ENCODE measurements at regions not wholly inside any gene's neighbourhood (a gene's known extent, or its start where the extent isn't known, plus 50 kb on each side); places are given as distances from the start of the nearest gene placed in this dataset.
A peak's percentile ranks its signal among the peaks of the same experiment; 100 is the strongest.

DNA sequence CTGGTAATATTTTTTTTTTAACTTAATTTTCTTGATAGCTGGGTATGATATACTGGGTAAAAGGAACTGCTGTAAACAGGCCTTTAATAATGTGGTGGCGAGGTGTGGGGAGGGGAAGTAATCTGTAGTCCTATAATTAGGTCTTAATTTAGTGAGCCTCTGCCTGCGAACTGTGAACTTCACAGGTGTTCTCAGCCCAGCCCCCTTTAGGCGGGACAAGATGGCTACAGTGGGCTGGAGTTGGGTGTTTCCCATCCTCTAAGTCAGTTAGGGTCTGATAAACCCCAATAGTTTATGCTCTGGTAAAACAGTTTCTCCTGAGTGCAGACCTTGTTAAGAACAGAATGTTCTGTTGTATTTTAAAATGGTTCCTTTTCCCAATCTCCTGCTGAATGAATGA lies 97.6 kb upstream of the SERP2 start:
- DNase-seq, result no peak

DNA sequence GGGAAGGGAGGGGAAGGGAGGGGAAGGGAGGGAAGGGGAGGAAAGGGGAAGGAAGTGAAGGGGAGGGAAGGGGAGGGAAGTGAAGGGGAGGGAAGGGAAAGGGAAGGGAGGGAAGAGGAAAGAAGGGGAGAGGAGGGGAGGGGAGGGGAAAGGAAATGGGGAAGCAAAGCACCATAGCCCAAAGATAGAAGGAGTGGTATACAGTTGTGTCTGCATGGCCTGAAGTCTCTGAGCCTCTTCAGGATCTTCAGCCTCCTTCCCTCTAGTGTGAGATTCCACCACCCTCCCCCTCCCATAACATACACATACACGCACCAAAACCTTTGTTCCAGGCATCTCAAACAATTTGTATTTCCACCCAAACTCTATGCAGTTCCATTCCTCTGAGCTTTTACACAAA lies 96.2 kb upstream of the SERP2 start:
- no peak for DNase-seq

DNA sequence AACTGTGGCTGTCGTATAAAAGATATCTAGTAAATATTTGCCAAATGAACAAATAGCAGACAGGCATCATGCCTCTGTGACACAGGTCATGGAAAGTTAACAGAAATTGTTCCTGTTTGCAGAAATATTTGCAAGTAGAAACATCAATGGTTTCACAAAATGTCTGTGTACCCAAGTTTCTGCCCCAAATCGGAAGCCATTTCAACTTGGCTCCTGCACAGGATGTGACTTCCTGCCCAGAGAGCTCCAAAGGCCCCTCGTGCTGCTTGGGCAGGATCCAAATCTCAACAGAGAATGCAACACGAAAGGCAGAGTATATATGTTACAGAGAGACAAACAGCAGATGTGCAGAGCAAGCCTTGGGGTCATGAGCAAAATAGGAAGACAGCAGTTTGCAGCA lies 95.5 kb upstream of the SERP2 start:
- no peak for DNase-seq

DNA sequence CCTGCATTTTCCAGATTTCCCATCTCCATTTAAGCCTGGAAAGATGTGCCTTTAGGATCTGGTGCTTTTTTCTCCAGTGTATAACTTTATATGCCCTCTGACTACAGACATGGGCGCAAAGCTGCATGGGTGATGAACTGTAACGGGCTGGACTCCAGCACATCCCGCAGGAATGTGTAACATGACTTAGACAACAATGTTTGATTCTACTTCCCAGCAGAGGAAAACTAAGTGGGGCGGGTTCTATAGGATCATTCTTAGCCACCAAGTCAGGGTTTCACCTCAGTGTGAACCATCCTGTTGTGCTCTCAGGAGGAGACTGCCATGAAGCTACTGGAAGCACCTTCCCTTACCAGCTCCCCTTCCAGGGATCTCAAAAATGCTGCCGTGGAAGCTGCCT lies 93.2 kb upstream of the SERP2 start:
- no peak for DNase-seq

DNA sequence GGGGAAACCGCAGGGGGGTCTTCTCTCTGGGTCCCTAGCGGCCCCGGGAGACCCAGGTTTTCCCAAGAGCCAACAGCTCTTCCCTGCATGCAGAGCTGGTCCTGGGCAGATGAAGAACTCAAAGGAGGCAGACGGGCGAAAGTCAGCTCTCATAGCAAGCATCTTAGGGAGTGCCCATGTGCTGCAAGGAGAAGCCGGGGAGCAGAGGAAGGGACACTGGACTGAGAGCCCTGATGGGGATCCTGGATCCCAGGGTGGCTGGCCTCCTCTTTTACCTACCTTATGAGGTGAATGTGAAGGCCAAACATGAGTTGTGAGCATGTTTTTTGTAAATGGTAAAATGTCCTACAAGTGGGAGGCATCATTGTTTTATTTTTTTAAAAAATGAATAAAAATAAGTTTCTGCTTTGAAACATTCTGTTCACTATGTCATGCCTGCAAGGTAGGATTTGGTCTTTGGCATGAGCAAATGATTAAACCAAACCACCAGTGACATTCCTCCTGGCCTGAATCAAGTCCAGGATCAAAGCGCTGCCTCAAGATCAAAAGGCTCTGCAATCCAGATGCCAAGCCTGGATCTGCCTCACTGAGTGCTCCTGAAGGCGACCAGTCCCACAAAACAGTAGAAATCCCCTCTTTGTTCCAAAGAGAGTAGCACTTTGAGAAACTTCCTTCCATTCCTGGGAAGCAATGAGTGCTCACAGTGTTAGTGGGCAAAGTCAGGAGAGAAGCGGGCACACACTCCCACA lies 92.2 kb upstream of the SERP2 start:
- DNase-seq, result no peak

DNA sequence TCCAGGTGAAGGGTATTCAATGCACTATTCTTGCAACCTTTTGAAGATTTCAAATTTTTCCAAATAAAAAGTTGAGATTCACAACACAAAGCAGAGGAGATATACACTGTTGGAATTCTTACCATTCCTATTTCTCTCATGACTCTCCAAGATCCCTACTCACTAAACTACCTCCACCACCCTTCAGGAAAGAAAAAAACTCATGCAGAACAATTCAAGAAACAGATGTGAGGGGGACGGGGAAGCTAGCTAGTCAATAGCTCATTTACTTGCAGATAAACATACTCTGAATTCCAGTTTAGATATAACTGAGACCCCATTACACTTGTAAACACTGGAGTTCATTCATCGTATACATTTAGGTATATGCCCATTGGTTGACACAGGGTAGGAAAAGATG lies 90.0 kb upstream of the SERP2 start:
- DNase-seq, result no peak

DNA sequence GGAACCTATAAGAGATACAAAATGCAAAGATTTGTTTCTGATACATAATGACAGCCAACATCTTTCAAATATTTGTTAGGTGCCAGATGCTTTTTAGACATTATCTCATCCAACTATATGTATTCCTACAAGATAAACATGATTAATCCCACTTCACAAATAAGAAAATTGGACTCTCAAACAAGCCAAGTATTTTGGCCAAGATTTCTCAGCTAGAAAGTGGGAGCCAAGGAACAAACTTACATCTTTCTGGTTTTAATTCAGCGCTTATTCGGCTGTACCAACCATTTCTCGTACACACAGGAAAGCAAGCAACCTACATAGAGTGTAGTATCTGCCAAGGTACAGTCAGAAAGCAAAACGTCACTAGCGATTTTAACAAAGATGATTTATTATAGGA lies 85.7 kb upstream of the SERP2 start:
- no peak for DNase-seq

DNA sequence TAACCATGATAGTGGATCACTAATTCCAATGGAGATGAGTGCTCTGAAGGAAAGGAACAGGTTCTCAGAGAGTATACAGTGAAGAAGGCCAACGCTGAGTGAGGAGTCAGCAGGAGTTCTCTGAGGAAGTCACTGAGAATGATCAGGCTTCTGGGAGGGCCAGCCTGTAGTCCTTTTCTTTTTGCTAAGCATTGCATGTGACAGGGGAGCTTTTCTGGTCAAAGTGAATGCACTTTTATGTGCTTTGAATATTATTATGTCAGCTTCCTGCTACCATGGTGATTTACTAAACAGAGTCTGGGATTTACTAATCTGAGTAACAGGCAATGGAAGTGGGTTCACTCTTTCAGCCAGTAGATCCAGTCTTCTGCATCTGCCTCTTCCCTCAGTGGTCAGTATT lies 81.1 kb upstream of the SERP2 start:
- DNase-seq, result no peak

DNA sequence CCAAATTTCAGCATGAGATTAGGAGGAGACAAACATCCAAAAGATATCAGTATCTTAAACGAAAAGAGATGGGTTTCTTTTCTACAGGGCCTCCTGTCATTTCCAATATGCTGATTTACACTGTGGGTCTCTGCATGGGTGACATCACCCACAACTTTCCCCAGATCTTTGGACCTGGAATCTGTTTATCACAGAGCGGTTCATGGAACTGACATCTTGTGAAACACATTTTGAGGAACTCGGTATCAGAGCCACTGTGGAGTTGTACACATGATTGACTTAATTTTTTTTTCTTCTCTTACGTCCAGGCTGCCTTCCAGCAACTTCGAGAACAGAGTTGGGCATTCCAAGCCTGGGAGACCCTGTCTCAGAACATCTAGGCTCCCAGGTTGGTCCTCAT lies 80.2 kb upstream of the SERP2 start:
- no peak for DNase-seq

DNA sequence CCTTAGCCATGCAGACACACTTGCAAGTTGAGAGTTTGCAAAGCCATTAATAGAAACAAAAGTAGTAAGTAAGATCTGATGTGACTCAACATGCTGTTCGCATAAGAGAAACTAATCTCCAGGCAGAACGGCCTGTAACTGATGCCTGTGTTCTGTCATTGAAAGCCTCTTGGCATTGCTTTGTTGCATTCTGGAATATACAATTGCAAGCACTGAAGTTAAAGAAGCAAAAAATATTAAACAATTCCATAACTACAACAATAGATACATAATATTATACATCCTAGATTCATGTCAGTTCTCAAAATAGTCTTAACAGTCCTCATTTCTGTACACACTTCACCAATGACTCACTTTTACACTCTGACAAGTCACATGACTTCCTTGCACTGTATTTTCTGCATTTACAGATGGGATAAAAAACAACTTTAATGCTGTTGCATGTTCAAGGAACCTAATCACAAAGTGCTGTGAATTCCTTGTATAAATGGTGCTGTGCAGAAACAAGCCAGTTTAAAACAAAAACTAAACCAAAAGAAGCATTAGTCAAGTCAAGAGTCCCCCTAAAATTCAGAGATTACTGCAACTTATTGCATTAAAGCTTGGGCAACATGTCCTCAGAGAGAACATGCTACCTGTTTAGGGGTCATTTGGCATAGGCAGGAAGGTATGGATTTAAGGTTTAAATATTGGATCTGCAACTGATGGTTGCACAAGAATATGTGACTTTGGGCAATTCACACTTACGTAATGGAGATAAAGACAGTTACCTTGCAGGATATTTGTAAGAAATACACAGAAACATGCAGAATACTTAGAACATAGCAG lies 79.5 kb upstream of the SERP2 start:
- no peak for DNase-seq

DNA sequence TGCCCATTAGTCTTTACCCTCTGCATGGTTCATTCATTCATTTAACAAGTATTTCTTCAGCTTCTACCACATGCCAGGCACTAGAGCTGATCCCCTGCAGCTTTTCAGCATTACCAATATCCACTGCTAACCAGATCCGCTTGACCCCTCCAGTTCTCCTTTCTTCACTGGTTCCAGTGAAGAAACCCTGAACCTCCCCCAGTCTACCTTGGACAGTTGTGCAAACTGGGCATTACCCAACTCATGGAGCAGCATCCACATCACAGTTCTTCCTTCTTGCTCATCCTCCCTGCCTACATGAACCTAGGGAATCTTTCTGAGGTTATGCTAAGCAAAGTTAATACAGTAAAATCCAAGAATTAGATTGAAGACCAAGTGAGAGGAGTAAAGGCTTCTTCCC lies 78.7 kb upstream of the SERP2 start:
- DNase-seq, result no peak

DNA sequence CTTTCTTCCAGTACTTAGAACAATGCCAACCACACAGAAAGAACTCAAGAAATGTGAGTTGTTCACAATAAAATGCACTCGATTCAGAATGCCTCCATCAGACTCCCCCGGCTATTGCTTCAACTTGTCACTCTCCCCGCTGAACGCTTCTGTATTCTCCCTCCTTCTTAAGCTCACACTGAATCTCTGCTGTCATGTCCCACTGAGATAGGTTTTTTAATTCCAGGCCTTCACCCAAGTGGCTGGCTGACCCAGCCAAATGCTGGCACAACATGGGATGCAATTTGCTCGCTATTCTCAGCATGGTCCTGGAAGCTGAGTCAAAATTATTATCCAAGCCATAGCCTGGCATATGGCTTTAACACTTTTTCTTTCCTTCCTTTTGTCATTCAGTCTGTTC lies 76.8 kb upstream of the SERP2 start:
- DNase-seq, result no peak

DNA sequence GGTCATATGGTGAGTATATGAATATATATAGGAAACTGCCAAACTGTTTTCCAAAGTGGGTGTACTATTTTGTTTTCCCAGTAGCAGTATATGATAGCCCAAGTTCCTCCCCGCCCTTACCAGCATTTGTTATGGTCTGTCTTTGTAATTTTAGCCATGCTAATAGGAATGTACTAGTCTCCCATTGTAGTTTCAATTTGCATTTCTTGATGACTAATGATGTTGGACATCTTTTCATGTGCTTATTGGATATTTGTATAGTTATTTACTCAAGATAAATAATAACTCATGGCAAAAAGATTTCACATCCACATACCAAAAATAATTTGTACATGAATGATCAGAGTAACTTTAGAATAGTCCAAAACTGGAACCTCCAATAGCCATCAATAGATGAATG lies 75.3 kb upstream of the SERP2 start:
- DNase-seq, result no peak

DNA sequence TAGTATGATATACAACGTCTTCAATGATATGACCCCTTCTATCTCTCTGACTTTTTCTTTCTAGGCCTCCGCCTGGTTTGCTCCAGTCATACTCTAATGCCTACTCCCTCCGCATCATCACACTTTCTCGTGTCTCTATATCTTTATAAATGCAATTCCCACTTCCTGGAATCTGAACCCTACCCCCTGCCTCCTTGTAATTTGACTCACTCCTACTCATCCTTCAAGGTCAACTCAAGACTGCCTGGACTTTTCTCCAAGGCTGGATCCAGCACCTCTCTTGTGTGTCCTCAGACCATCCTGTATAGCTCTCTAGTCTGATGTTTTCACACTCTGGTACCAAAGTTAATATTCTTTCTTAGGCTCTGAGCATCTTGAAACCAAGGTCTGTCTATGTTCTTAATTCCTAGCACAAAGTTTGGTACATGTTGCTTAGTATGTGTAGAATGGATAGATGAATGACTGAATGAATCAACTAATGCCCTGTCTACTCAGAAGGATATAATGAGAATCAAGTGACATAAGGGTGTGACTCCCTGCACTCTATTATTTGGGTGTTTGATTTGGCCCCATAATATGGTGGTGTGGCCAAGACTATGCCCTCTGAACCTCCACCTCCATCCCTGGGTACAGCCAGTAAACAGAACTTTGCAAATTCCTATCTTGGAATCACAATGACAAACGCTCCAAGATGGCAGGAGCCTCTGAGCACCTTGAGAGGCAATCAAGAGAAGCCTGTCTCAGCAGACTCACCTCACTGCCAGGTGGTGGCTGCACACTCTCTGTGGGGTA lies 74.3 kb upstream of the SERP2 start:
- DNase-seq, result no peak

DNA sequence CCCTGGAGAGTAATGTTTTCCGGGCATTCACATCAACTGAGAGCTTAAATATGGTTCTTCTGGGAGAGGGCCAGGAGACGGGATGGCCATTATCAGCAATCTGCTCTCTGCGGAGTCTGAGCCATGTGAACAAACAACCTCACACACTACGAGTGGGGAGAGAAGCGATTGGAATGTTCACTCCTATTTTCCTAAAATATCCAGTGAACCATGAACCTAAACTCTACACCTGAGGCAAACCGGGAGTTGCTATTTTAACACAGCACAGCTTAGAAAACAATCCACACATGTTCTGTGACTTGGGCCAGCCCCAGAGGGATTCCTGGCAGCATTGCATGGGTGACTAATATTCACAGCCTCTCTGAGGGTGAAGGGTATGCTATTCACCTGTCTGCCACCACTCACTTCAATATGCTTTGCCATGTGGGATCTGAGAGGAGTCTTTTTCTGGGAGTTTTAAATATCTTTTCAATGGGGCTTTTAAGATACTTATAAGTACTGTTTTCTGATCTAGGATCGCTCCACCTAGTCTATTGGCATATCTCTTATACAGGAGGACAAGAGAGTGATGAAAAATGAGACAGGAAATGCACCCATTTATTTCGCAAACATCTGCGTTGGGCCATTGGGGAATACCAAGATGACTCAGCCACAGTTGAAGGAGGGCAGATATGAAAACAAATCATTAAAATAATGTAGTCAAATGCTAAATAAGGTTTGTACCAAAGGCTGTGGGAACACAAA lies 72.6 kb upstream of the SERP2 start:
- peak; percentile 76 for DNase-seq

DNA sequence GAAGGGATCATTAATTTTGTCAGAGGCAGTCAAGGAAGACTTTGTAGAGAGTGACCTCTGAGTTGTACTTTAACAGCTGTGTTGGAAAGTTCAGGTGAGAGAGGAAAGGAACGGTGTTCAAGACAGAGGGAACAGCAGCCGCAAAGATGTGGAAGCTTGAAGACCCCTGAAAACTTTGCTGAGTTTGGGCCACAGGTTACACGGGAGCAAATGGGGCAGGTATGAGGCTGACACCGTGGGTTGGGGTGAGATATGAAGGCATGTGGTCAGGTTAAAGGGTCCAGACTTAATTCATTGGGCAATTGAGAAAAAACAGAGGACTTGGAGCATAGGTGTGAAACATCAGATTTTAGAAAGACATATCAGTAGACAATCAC lies 72.0 kb upstream of the SERP2 start:
- DNase-seq, result no peak

DNA sequence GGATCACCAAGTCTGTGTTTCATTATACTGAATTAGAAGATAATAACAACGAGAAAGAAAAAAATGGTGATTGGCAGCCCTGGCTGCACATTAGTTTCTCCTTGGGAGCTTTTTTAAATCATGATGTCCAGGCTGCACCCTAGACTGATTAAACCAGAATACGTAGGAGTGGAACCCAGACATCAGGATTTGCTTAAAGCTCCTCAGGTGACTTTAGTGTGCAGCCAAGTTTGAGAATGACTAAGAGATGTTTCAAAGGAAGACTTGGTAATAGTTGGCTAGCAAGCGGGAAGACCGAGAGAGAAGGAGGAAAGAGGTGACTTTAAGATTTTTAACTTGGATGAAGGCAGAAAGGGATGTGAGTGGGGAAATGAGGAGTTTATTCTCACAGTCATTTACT lies 71.4 kb upstream of the SERP2 start:
- DNase-seq, result no peak

DNA sequence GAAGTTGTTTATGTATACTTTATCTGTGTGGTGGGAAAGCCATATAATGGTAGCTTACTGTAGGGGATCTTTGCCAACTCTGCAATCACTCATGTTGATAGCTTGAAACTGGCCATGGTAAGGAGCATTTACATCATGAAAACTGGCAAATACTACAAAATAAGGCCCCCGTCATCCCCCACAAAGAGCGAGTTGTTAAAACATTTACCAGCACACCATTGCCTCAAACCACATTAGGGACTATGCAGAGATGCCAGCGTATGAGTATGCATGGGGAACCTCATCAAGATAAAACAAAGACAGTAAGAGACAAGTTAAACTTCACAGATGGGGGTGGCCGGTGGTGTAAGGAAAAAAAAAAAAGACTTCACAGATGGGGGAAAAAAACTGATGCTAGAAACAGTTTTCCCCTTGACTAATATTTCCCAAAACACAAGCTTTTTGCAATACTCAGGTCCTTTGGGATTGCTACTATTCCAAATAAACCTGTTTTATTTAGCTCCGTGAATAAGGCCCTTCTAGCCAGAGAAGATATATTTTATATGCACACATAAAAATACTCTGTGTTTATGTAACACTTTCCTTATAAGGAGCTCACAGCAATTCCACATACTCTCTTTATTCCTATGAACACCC lies 70.6 kb upstream of the SERP2 start:
- DNase-seq, result no peak

DNA sequence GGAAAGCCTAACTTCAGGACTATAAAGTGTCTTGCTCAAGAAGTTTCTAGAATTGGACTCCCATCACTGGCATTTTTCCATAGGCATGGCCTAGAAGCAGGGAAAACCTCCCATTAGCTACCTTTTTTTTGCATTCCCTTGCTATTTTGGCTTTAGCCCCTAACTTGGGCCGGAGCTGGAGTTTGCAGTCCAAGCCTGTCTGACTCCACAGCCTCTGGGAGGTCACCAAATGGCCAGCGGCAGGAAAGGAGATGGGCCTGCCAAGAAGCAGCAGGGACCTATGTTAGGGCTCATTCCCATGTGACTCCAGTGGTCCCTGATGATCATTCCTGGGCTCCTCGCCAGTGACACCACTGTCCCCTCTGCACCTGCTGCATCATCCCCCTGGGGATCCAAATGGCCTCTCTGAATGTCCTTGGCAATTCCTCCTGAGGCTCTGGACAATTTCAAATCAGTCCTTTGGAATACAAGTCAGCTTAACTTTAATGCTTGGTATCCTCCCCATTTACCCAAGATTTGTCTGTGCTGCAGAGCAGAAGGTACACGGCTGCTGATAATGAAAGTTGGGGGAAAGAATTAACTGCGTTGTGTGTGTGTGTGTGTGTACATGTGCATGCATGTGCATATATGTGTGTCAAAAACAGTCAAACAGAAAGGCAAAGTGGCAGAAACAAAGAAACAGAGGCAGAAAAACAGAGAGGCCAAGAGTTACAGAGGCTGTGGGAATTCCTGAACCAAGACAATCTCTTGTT lies 69.8 kb upstream of the SERP2 start:
- DNase-seq, result no peak

DNA sequence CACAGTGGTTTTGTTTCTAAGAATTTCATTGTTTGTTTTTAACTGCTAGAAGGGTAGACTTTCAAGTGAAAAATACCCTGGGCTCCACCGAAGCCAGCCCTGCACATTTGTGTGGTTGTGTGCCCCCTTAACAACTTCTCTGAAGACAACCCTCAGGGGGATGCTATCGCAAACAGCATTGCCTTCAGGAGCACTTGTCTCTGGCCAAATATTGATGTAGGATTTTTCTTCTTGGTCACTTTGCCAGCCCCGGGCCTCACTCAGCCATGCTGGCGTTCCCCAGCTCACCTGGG lies 69.2 kb upstream of the SERP2 start:
- DNase-seq, result no peak

DNA sequence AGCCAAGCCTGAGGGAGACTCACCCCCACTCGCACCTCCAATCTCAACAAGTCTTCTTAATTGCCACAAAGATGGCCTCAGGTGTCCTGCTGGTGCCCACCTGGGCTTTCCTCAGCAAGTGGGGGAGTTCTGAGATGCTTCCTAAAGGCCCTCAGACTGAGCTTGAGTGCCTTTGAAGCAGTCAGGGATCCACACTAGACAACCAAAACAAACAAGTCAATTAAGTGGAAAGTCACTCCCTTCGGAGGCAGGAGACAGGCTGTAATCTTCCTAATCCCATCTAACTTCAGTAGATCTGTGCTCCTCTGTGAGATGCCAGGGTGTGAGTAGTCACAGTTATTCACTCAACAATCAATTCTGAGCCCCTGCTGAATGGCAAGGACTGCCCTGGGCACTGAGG lies 68.3 kb upstream of the SERP2 start:
- no peak for DNase-seq

All from renal pelvis (tissue), 1 donor.